MCF 10A (cell line): ENCODE measurements at regions not wholly inside any gene's neighbourhood (a gene's known extent, or its start where the extent isn't known, plus 50 kb on each side); places are given as distances from the start of the nearest gene placed in this dataset.

ENCODE experiments used
- BruUV-seq: library from RNA; stranded (reverse); fragments of 400-500 nt; replicated peaks from 2 replicates; lab custom pipeline; 2021; lab: Mats Ljungman, UMichigan
- CTCF ChIA-PET: fragments of 300-600 bp; sonication (Branson Sonifier 250); formaldehyde crosslinking; extraction: SDS; loops from one replicate; lab custom pipeline; 2021; ENCODE audit warnings: antibody characterized with exemption, inconsistent platforms; lab: Yijun Ruan, JAX
- POLR2A ChIA-PET: fragments of 300-600, 350-650 bp; sonication (Branson Sonifier 250); formaldehyde crosslinking; extraction: SDS; loops from one replicate; lab custom pipeline; 2020; ENCODE audit warnings: antibody characterized with exemption, inconsistent platforms; lab: Yijun Ruan, JAX
- DNase-seq: peaks from one replicate; pipeline ENCODE4 v3.0.0-alpha.2; 2018; ENCODE audit not compliant: unreplicated experiment
- H3K27ac Mint-ChIP-seq: one replicate; pipeline ENCODE4 v1.8.0; 2022; ENCODE audit warnings: mild to moderate bottlenecking, low read depth, mixed read lengths; ENCODE audit not compliant: unreplicated experiment
- H3K27me3 Mint-ChIP-seq: one replicate; pipeline ENCODE4 v1.8.0; 2022; ENCODE audit warnings: mixed read lengths; ENCODE audit not compliant: insufficient read depth, unreplicated experiment
- H3K36me3 Mint-ChIP-seq: one replicate; pipeline ENCODE4 v1.8.0; 2022; ENCODE audit warnings: mild to moderate bottlenecking, moderate library complexity, mixed read lengths; ENCODE audit not compliant: insufficient read depth, unreplicated experiment
- H3K4me1 Mint-ChIP-seq: one replicate; pipeline ENCODE4 v1.8.0; 2022; ENCODE audit warnings: mixed read lengths; ENCODE audit not compliant: insufficient read depth, unreplicated experiment
- H3K4me3 Mint-ChIP-seq: one replicate; pipeline ENCODE4 v1.8.0; 2022; ENCODE audit warnings: mild to moderate bottlenecking, moderate library complexity, mixed read lengths; ENCODE audit not compliant: unreplicated experiment
- H3K9me3 Mint-ChIP-seq: one replicate; pipeline ENCODE4 v1.8.0; 2022; ENCODE audit warnings: mixed read lengths; ENCODE audit not compliant: unreplicated experiment
- intact Hi-C: fragments of 100-400 bp; cut with micrococcal nuclease; formaldehyde crosslinking; loops from 2 replicates; pipeline ENCODE4 v1.14.1; 2022
- TF ChIP-seq, protein P1 (sequence below): fragments of 200-600 bp; IDR thresholded peaks from one replicate; pipeline ENCODE4 v1.8.0; 2022; ENCODE audit warnings: antibody characterized with exemption, mild to moderate bottlenecking; ENCODE audit not compliant: unreplicated experiment

DNA sequence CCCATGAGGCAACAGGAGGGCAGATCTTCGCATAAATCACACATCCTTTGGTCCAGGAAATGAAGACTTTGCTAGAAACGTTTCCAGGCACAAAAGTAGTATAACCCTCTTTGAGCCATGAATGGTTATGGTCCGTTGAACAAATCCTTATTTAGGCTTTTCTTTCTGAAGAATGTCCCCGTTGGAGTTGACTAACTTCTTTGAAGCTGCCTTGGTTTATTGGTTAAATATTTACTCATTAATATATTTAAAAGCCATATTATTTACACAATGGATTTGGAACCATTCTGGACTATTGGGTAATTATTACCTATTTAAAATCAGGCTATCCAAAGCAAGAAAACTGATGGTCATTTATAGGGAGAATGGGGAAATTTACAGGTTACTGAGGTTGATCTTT, 347.6 kb upstream of the SLC30A5 start:
- no peak overlapping the region for H3K27ac Mint-ChIP-seq
- TF ChIP-seq, protein P1, sequence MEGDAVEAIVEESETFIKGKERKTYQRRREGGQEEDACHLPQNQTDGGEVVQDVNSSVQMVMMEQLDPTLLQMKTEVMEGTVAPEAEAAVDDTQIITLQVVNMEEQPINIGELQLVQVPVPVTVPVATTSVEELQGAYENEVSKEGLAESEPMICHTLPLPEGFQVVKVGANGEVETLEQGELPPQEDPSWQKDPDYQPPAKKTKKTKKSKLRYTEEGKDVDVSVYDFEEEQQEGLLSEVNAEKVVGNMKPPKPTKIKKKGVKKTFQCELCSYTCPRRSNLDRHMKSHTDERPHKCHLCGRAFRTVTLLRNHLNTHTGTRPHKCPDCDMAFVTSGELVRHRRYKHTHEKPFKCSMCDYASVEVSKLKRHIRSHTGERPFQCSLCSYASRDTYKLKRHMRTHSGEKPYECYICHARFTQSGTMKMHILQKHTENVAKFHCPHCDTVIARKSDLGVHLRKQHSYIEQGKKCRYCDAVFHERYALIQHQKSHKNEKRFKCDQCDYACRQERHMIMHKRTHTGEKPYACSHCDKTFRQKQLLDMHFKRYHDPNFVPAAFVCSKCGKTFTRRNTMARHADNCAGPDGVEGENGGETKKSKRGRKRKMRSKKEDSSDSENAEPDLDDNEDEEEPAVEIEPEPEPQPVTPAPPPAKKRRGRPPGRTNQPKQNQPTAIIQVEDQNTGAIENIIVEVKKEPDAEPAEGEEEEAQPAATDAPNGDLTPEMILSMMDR, result no peak
- no peaks in the 10 kb centered on the region for H3K9me3 Mint-ChIP-seq
- BruUV-seq, result no TSS peak
- peaks cover 6% of the 10 kb centered on the region for H3K4me1 Mint-ChIP-seq
- DNase-seq, result no peak
- no peak overlapping the region for H3K4me3 Mint-ChIP-seq
- peaks cover 30% of the 10 kb centered on the region for H3K27me3 Mint-ChIP-seq
- ChIA-PET POLR2A (interaction anchor here (1.1 kb wide), 1 partner anchor 12 kb away, joined by 3 read pairs; no protein-coding TSS in a partner anchor), CTCF (interaction anchor here (0.6 kb wide), 2 partner anchors 111 to 215 kb away, joined by 3 read pairs; no protein-coding TSS in a partner anchor)
- H3K36me3 Mint-ChIP-seq, result no peaks in the 10 kb centered on the region
- intact Hi-C loops, result loop anchor here (5.0 to 10.0 kb wide), 2 partner anchors 281 to 459 kb away; no protein-coding TSS in a partner anchor

DNA sequence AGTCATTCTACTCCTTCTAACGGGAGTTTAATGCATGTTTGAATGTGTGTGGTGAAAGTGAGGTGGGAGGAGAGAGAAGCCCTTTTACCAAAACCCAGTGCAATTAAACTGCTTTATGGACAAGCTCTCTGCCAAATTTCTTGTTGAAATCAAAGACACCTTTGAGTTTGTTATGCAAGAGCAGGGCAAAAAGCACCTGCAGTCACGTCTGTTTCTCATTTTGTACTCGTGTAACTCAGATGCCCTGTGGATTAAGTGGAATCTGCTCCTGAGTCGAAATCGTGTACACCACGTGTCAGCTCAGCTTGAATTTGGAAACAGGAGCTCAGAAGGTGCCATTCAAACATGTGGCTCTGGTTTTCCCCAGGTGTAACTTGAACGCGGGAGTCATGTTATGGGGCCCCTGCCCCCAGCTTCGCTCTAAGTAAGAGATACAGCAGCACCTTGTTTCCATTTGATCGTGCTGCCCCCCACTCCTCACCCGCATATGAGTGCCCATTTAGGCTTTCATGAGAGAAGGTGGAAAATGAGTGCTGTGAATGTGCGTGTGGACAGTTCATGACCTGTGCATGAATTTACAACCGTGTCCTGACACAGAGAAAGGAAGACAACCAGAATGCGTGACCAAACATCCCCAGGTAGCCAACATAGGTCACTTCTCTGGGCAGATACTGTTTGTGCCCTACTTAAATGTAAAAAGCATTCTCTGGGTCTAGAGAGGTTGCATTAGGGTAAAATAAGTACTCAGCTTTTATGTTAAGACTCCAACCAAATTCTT, 347.0 kb upstream of the SLC30A5 start:
- TF ChIP-seq, protein P1, result no peak
- no TSS peak for BruUV-seq
- no peaks in the 10 kb centered on the region for H3K36me3 Mint-ChIP-seq
- CTCF ChIA-PET, result interaction anchor here (0.6 kb wide), 2 partner anchors 111 to 214 kb away, joined by 3 read pairs; no protein-coding TSS in a partner anchor
- intact Hi-C loops, result loop anchor here (5.0 to 10.0 kb wide), 2 partner anchors 282 to 460 kb away; no protein-coding TSS in a partner anchor
- DNase-seq, result no peak
- H3K27me3 Mint-ChIP-seq, result peaks cover 30% of the 10 kb centered on the region
- POLR2A ChIA-PET, result interaction anchor here (1.1 kb wide), 1 partner anchor 11 kb away, joined by 3 read pairs; no protein-coding TSS in a partner anchor
- H3K4me1 Mint-ChIP-seq, result peaks cover 6% of the 10 kb centered on the region
- H3K4me3 Mint-ChIP-seq, result no peak overlapping the region
- H3K27ac Mint-ChIP-seq, result no peak overlapping the region
- H3K9me3 Mint-ChIP-seq, result no peaks in the 10 kb centered on the region

DNA sequence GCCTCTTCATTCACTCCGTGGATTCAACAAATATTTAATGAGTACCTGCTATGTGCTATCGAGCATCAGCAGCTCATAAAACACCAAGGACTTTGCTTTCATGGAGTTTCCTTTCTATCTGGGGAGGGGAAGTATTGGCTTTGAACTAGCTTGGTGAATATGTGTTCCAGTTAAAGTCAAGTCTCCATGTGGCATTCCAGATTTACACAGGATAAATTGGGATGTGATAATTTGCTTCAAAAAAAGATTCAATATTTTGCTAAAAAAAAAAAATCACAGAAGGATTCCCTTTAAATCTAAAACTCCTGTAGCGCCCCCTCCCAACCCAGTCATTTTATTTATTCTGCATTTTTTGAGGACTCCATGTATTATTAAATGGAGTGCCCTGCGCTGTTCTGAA, 346.3 kb upstream of the SLC30A5 start:
- intact Hi-C loops, result loop anchor here (5.0 to 10.0 kb wide), 2 partner anchors 283 to 460 kb away; no protein-coding TSS in a partner anchor
- no peak overlapping the region for H3K4me3 Mint-ChIP-seq
- H3K36me3 Mint-ChIP-seq, result no peaks in the 10 kb centered on the region
- no peak for DNase-seq
- no peaks in the 10 kb centered on the region for H3K9me3 Mint-ChIP-seq
- TF ChIP-seq, protein P1, result no peak
- no peak overlapping the region for H3K27ac Mint-ChIP-seq
- BruUV-seq, result no TSS peak
- CTCF ChIA-PET, result no interaction called here
- peaks cover 30% of the 10 kb centered on the region for H3K27me3 Mint-ChIP-seq
- POLR2A ChIA-PET, result interaction anchor here (0.5 kb wide), 1 partner anchor 610 kb away, joined by 3 read pairs; no protein-coding TSS in a partner anchor
- peaks cover 6% of the 10 kb centered on the region for H3K4me1 Mint-ChIP-seq

DNA sequence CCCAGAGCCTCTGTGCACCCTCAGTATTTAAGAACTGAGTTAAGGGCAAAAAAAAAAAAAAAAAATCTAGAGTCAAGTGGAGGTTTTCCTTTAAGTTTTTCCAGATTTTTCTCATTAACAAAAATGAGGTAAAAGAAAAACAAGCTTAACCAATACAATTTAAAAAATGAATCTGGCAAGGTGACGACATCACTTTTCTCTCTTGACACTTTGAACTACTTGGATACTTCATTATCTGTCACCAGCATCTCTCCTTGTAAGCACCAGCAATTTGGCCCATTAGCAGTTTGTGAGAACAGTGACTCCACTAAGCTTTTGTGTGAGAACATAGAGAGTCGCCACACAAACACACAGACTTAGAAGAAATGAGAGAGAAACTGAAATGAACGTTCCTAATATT, 345.7 kb upstream of the SLC30A5 start:
- no peak for DNase-seq
- TF ChIP-seq, protein P1, result no peak
- no peaks in the 10 kb centered on the region for H3K9me3 Mint-ChIP-seq
- H3K36me3 Mint-ChIP-seq, result no peaks in the 10 kb centered on the region
- peaks cover 6% of the 10 kb centered on the region for H3K4me1 Mint-ChIP-seq
- no TSS peak for BruUV-seq
- CTCF ChIA-PET, result no interaction called here
- POLR2A ChIA-PET, result interaction anchor here (0.5 kb wide), 1 partner anchor 611 kb away, joined by 3 read pairs; no protein-coding TSS in a partner anchor
- H3K27ac Mint-ChIP-seq, result no peak overlapping the region
- no peak overlapping the region for H3K4me3 Mint-ChIP-seq
- peaks cover 24% of the 10 kb centered on the region for H3K27me3 Mint-ChIP-seq
- intact Hi-C loops, result loop anchor here (5.0 to 10.0 kb wide), 2 partner anchors 283 to 461 kb away; no protein-coding TSS in a partner anchor
